ENCODE measurements at regions not wholly inside any gene's neighbourhood (a gene's known extent, or its start where the extent isn't known, plus 50 kb on each side); places are given as distances from the start of the nearest gene placed in this dataset.

GRCh38 chr4:114180481-114180880 is 201.0 kb upstream of the ARSJ start:
- peak; percentile 49 for DNase-seq

GRCh38 chr4:114184901-114185300 is 205.5 kb upstream of the ARSJ start:
- DNase-seq: no peak

GRCh38 chr4:114187592-114187991 is 208.1 kb upstream of the ARSJ start:
- no peak for DNase-seq

- DNase-seq: no peak
Measured at GRCh38 chr4:114191496-114191895, 212.0 kb upstream of the ARSJ start.

- DNase-seq: no peak
Measured at GRCh38 chr4:114192854-114193253, 213.4 kb upstream of the ARSJ start.

GRCh38 chr4:114193624-114194399 is 214.4 kb upstream of the ARSJ start:
- DNase-seq: no peak

GRCh38 chr4:114196606-114197005 is 217.2 kb upstream of the ARSJ start:
- DNase-seq: no peak

GRCh38 chr4:114200026-114200425 is 220.6 kb upstream of the ARSJ start:
- no peak for DNase-seq

- no peak for DNase-seq
Measured at GRCh38 chr4:114205261-114205660, 225.8 kb upstream of the ARSJ start.

- no peak for DNase-seq
Measured at GRCh38 chr4:114208574-114209151, 229.2 kb upstream of the ARSJ start.

- DNase-seq: no peak
Measured at GRCh38 chr4:114209584-114209983, 230.1 kb upstream of the ARSJ start.

GRCh38 chr4:114211556-114211955 is 232.1 kb upstream of the ARSJ start:
- no peak for DNase-seq

- DNase-seq: no peak
Measured at GRCh38 chr4:114217150-114217817, 237.8 kb upstream of the ARSJ start.

- DNase-seq: no peak
Measured at GRCh38 chr4:114223580-114223979, 244.1 kb upstream of the ARSJ start.

GRCh38 chr4:114225436-114225835 is 246.0 kb upstream of the ARSJ start:
- no peak for DNase-seq

GRCh38 chr4:114226179-114226578 is 246.7 kb upstream of the ARSJ start:
- no peak for DNase-seq

- DNase-seq: no peak
Measured at GRCh38 chr4:114226968-114227760, 247.7 kb upstream of the ARSJ start.

- no peak for DNase-seq
Measured at GRCh38 chr4:114229706-114230105, 250.3 kb upstream of the ARSJ start.

- no peak for DNase-seq
Measured at GRCh38 chr4:114236171-114236769, 256.8 kb upstream of the ARSJ start.

GRCh38 chr4:114237997-114238396 is 258.6 kb upstream of the ARSJ start:
- DNase-seq: no peak

- no peak for DNase-seq
Measured at GRCh38 chr4:114249561-114249960, 270.1 kb upstream of the ARSJ start.

GRCh38 chr4:114249976-114250375 is 270.5 kb upstream of the ARSJ start:
- DNase-seq: no peak

GRCh38 chr4:114250439-114250891 is 271.0 kb upstream of the ARSJ start:
- DNase-seq: no peak

Data from T1000 (cell line).